HG03521 (cell line): ENCODE measurements at regions not wholly inside any gene's neighbourhood (a gene's known extent, or its start where the extent isn't known, plus 50 kb on each side); places are given as distances from the start of the nearest gene placed in this dataset.

Source experiments
- ATAC-seq: cut with Tn5 transposase; IDR thresholded peaks from one replicate; pipeline ENCODE4 v1.9.1; 2021; ENCODE audit warnings: mild to moderate bottlenecking, moderate library complexity; ENCODE audit not compliant: unreplicated experiment

- ATAC-seq = no peak
Observed at GRCh38 chr3:124519591-124520194, 210.6 kb upstream of the UMPS start.

GRCh38 chr3:124520970-124521369 lies 209.3 kb upstream of the UMPS start:
- ATAC-seq = no peak

GRCh38 chr3:124522082-124522625 lies 208.1 kb upstream of the UMPS start:
- ATAC-seq = no peak

GRCh38 chr3:124526601-124527000 lies 203.7 kb upstream of the UMPS start:
- ATAC-seq = no peak

- no peak for ATAC-seq
Observed at GRCh38 chr3:124529826-124530571, 200.3 kb upstream of the UMPS start.

- no peak for ATAC-seq
Observed at GRCh38 chr3:124530916-124531315, 199.3 kb upstream of the UMPS start.

- no peak for ATAC-seq
Observed at GRCh38 chr3:124532071-124532470, 198.2 kb upstream of the UMPS start.

- no peak for ATAC-seq
Observed at GRCh38 chr3:124535306-124535705, 194.9 kb upstream of the UMPS start.

- no peak for ATAC-seq
Observed at GRCh38 chr3:124540550-124541211, 189.6 kb upstream of the UMPS start.

- no peak for ATAC-seq
Observed at GRCh38 chr3:124542214-124542869, 187.9 kb upstream of the UMPS start.

- no peak for ATAC-seq
Observed at GRCh38 chr3:124545891-124546290, 184.4 kb upstream of the UMPS start.

GRCh38 chr3:124552224-124552623 lies 178.0 kb upstream of the UMPS start:
- ATAC-seq = no peak

GRCh38 chr3:124553178-124553577 lies 177.1 kb upstream of the UMPS start:
- no peak for ATAC-seq

GRCh38 chr3:124556636-124557035 lies 173.6 kb upstream of the UMPS start:
- ATAC-seq = no peak

- ATAC-seq = no peak
Observed at GRCh38 chr3:124557433-124558232, 172.6 kb upstream of the UMPS start.

- no peak for ATAC-seq
Observed at GRCh38 chr3:124558991-124559845, 171.0 kb upstream of the UMPS start.

GRCh38 chr3:124559846-124560574 lies 170.2 kb upstream of the UMPS start:
- no peak for ATAC-seq

GRCh38 chr3:124560666-124561215 lies 169.5 kb upstream of the UMPS start:
- ATAC-seq = no peak

GRCh38 chr3:124562769-124563168 lies 167.5 kb upstream of the UMPS start:
- no peak for ATAC-seq
